KMS-11 (cell line): ENCODE measurements at regions not wholly inside any gene's neighbourhood (a gene's known extent, or its start where the extent isn't known, plus 50 kb on each side); places are given as distances from the start of the nearest gene placed in this dataset.

Experiments used
- H2AFZ ChIP-seq: fragments of 200-600 bp; sonication (generic); 2 replicates; pipeline ENCODE4 v1.6.1; 2016; ENCODE audit warnings: antibody characterized with exemption, mixed run types, low read depth
- H3K27ac ChIP-seq: fragments of 200-600 bp; sonication (generic); 2 replicates; pipeline ENCODE4 v1.6.1; 2016; ENCODE audit warnings: mild to moderate bottlenecking, mixed run types
- H3K27me3 ChIP-seq: fragments of 200-600 bp; sonication (generic); 2 replicates; pipeline ENCODE4 v1.6.1; 2017; ENCODE audit warnings: mild to moderate bottlenecking, low read depth, mixed run types, moderate library complexity; ENCODE audit not compliant: insufficient read depth
- H3K36me3 ChIP-seq: fragments of 200-600 bp; sonication (generic); 2 replicates; pipeline ENCODE4 v1.6.1; 2017; ENCODE audit warnings: mild to moderate bottlenecking, mixed run types; ENCODE audit not compliant: insufficient read depth
- H3K4me1 ChIP-seq: fragments of 200-600 bp; sonication (generic); 2 replicates; pipeline ENCODE4 v1.6.1; 2016; ENCODE audit warnings: mild to moderate bottlenecking, low read depth, mixed run types; ENCODE audit not compliant: poor library complexity, severe bottlenecking
- H3K4me2 ChIP-seq: fragments of 200-600 bp; sonication (generic); 2 replicates; pipeline ENCODE4 v1.7.0; 2016; ENCODE audit warnings: mild to moderate bottlenecking, mixed run types
- H3K4me3 ChIP-seq: fragments of 200-600 bp; sonication (generic); IDR thresholded peaks from 2 replicates; pipeline ENCODE4 v1.6.1; 2017; ENCODE audit warnings: low read depth, low read length, mixed read lengths; ENCODE audit not compliant: insufficient read depth
- H3K79me2 ChIP-seq: fragments of 200-600 bp; sonication (generic); 2 replicates; pipeline ENCODE4 v1.6.1; 2016; ENCODE audit warnings: low read depth, mixed run types; ENCODE audit not compliant: insufficient read depth
- H3K9ac ChIP-seq: fragments of 200-600 bp; sonication (generic); 2 replicates; pipeline ENCODE4 v1.6.1; 2016; ENCODE audit warnings: mild to moderate bottlenecking, mixed run types
- H4K20me1 ChIP-seq: fragments of 200-600 bp; sonication (generic); 2 replicates; pipeline ENCODE4 v1.6.1; 2016; ENCODE audit warnings: mild to moderate bottlenecking, mixed run types; ENCODE audit not compliant: insufficient read depth
- CTCF ChIP-seq: fragments of 200-600 bp; sonication (generic); conservative IDR thresholded peaks from 2 replicates; pipeline ENCODE4 v1.6.1; 2017; ENCODE audit warnings: low read depth, mild to moderate bottlenecking, antibody characterized with exemption, low read length, moderate library complexity, mixed read lengths

- H3K4me3 ChIP-seq, result no peak overlapping the region
- no peaks in the 10 kb centered on the region for H4K20me1 ChIP-seq
- H3K4me1 ChIP-seq, result no peaks in the 10 kb centered on the region
- H3K27ac ChIP-seq, result no peak overlapping the region
- H3K36me3 ChIP-seq, result no peaks in the 10 kb centered on the region
- H2AFZ ChIP-seq, result no peak overlapping the region
- no peaks in the 10 kb centered on the region for H3K27me3 ChIP-seq
- TF ChIP-seq CTCF, result no peak
- H3K79me2 ChIP-seq, result no peaks in the 10 kb centered on the region
- H3K9ac ChIP-seq, result no peak overlapping the region
- H3K4me2 ChIP-seq, result no peak overlapping the region
These were observed 261.3 kb downstream of the KCNRG start for GRCh38 chr13:50276550-50276949.

- Histone ChIP-seq H4K20me1 (no peaks in the 10 kb centered on the region), H3K27me3 (no peaks in the 10 kb centered on the region), H3K79me2 (no peaks in the 10 kb centered on the region), H2AFZ (no peak overlapping the region), H3K4me3 (no peak overlapping the region), H3K4me2 (no peak overlapping the region), H3K36me3 (no peaks in the 10 kb centered on the region), H3K27ac (no peak overlapping the region), H3K9ac (no peak overlapping the region), H3K4me1 (no peaks in the 10 kb centered on the region)
- no peak for TF ChIP-seq CTCF
These were observed 261.9 kb downstream of the KCNRG start for GRCh38 chr13:50277127-50277526.

- Histone ChIP-seq H3K4me2 (no peak overlapping the region), H3K36me3 (no peaks in the 10 kb centered on the region), H3K9ac (no peak overlapping the region), H2AFZ (no peak overlapping the region), H4K20me1 (no peaks in the 10 kb centered on the region), H3K79me2 (no peaks in the 10 kb centered on the region), H3K4me1 (no peaks in the 10 kb centered on the region), H3K27me3 (no peaks in the 10 kb centered on the region), H3K27ac (no peak overlapping the region), H3K4me3 (no peak overlapping the region)
- TF ChIP-seq CTCF, result no peak
These were observed 262.7 kb downstream of the KCNRG start for GRCh38 chr13:50277906-50278305.

- Histone ChIP-seq H3K27ac (no peak overlapping the region), H3K4me3 (no peak overlapping the region), H3K4me2 (no peak overlapping the region), H3K36me3 (no peaks in the 10 kb centered on the region), H2AFZ (no peak overlapping the region), H3K27me3 (no peaks in the 10 kb centered on the region), H3K9ac (no peak overlapping the region), H3K79me2 (no peaks in the 10 kb centered on the region), H4K20me1 (no peaks in the 10 kb centered on the region), H3K4me1 (peaks cover 18% of the 10 kb centered on the region)
- TF ChIP-seq CTCF, result no peak
These were observed 265.2 kb downstream of the KCNRG start for GRCh38 chr13:50280441-50280937.

- H3K4me1 ChIP-seq, result peaks cover 20% of the 10 kb centered on the region
- no peak for TF ChIP-seq CTCF
- H3K9ac ChIP-seq, result no peak overlapping the region
- no peaks in the 10 kb centered on the region for H3K79me2 ChIP-seq
- H2AFZ ChIP-seq, result no peak overlapping the region
- no peak overlapping the region for H3K4me3 ChIP-seq
- H3K27me3 ChIP-seq, result no peaks in the 10 kb centered on the region
- no peak overlapping the region for H3K4me2 ChIP-seq
- H3K27ac ChIP-seq, result no peak overlapping the region
- H4K20me1 ChIP-seq, result no peaks in the 10 kb centered on the region
- no peaks in the 10 kb centered on the region for H3K36me3 ChIP-seq
These were observed 266.8 kb downstream of the KCNRG start for GRCh38 chr13:50282016-50282415.
